Heart left ventricle (tissue), 13 donors: ENCODE measurements at regions not wholly inside any gene's neighbourhood (a gene's known extent, or its start where the extent isn't known, plus 50 kb on each side); places are given as distances from the start of the nearest gene placed in this dataset.

ENCODE experiments used
- CTCF ChIP-seq, 12 donors: fragments of 200-600 bp; sonication (generic) in 4 of 12; IDR thresholded peaks; one replicate each; pipeline versions ENCODE4 v1.5.0 to v1.8.0; 2018 to 2022; ENCODE audit warnings: antibody characterized with exemption in 12 of 12, mild to moderate bottlenecking in 5 of 12
- POLR2A ChIP-seq, 2 donors: fragments of 450-650 bp; IDR thresholded peaks; one replicate each; pipeline ENCODE4 v1.6.1; 2017; ENCODE audit warnings: antibody characterized with exemption in 2 of 2, mild to moderate bottlenecking in 2 of 2, moderate library complexity in 2 of 2
- donor health status: ischemic (EF 13 %, LVEDD 7.1; RV severe dilation, severe dysfunction).
- donor health status: DM: no; HTN: yes; CAD: no.
- donor health status: DM: no; HTN: no; CAD: no.
- donor health status: ischemic (EF 25% LVEDD 6.9; RV normal size, moderate dysfunction).
- donor health status: ischemic (EF 25% LVEDD 5.7; RV mildly dilated, moderate dysfunction).
- donor health status: ischemic (EF 35%, LVEDD 5.7; RV mildly dilated, moderate dysfunction).
- donor health status: nonischemic (EF 11% LVEDD 7.7; RV severe dilation, severe dysfunction).
- donor health status: DM: yes; HTN: yes; CAD: no.
- donor health status: PGD.
- donor health status: ischemic (EF 29% LVEDD 5.4; RV normal size, mild dysfunction).
- donor health status: nonischemic (EF 23%, LVEDD 6.1; RV moderate dilation, normal function).

GRCh38 chr6:150511313-150511712 lies 88.4 kb upstream of the PLEKHG1 start:
- TF ChIP-seq CTCF (IDR thresholded peaks at IDR 0.05) (no peak), POLR2A (IDR thresholded peaks at IDR 0.05) (no peak)
